PFSK-1 (cell line): ENCODE measurements at regions not wholly inside any gene's neighbourhood (a gene's known extent, or its start where the extent isn't known, plus 50 kb on each side); places are given as distances from the start of the nearest gene placed in this dataset.

Experiments
- POLR2AphosphoS5 ChIP-seq: IDR thresholded peaks from 2 replicates; pipeline ENCODE4 v1.6.1; 2012; ENCODE audit warnings: low read depth, mild to moderate bottlenecking, control low read depth, low read length, moderate library complexity
- SIN3A ChIP-seq: IDR thresholded peaks from 2 replicates; pipeline ENCODE4 v1.6.1; 2012; ENCODE audit warnings: mild to moderate bottlenecking, low read length, moderate library complexity, borderline replicate concordance; ENCODE audit not compliant: insufficient read depth
- TAF1 ChIP-seq: IDR thresholded peaks from 2 replicates; pipeline ENCODE4 v1.6.1; 2012; ENCODE audit warnings: low read length, control low read depth, borderline replicate concordance; ENCODE audit not compliant: insufficient read depth
- TF ChIP-seq, protein P1 (sequence below), 2 experiments: IDR thresholded peaks; 2 replicates each; pipeline versions ENCODE4 v1.6.1 to v1.8.0; 2011 to 2012; ENCODE audit warnings: low read depth in 2 of 2, low read length in 2 of 2, control low read depth in 1 of 2, inconsistent platforms in 1 of 2, mild to moderate bottlenecking in 1 of 2, moderate library complexity in 1 of 2; ENCODE audit not compliant: insufficient read depth in 1 of 2

DNA sequence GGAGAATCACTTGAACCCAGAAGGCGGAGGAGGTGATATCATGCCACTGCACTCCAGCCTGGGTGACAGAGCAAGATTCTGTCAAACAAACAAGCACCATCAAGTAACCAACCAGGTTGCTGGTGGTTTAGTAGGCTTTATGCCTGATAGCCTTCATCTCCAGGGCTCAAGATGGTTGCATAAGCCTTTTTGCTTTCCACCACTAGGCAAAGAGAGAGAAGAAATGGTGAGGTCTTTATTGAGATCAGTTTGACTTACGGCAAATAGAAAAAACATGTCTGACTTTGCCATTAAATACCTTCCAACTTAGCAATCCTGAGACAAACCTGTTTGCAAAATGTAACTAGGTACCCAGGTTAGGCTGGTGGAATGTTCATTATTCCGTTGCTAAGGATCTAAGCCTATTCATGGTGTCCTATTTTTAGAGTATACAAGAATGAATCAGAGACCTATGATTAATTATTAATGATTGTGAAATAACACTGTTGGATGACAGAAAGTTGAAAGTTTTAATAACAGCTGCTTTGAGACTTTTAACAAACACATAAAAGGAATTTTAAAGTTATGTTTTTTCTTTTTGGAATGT, 53.5 kb upstream of the SLC38A11 start:
- TF ChIP-seq, protein P1, sequence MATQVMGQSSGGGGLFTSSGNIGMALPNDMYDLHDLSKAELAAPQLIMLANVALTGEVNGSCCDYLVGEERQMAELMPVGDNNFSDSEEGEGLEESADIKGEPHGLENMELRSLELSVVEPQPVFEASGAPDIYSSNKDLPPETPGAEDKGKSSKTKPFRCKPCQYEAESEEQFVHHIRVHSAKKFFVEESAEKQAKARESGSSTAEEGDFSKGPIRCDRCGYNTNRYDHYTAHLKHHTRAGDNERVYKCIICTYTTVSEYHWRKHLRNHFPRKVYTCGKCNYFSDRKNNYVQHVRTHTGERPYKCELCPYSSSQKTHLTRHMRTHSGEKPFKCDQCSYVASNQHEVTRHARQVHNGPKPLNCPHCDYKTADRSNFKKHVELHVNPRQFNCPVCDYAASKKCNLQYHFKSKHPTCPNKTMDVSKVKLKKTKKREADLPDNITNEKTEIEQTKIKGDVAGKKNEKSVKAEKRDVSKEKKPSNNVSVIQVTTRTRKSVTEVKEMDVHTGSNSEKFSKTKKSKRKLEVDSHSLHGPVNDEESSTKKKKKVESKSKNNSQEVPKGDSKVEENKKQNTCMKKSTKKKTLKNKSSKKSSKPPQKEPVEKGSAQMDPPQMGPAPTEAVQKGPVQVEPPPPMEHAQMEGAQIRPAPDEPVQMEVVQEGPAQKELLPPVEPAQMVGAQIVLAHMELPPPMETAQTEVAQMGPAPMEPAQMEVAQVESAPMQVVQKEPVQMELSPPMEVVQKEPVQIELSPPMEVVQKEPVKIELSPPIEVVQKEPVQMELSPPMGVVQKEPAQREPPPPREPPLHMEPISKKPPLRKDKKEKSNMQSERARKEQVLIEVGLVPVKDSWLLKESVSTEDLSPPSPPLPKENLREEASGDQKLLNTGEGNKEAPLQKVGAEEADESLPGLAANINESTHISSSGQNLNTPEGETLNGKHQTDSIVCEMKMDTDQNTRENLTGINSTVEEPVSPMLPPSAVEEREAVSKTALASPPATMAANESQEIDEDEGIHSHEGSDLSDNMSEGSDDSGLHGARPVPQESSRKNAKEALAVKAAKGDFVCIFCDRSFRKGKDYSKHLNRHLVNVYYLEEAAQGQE (IDR thresholded peaks at IDR 0.05; ENCODE audit: insufficient read depth in 1 of 2, low read depth in 2 of 2, low read length in 2 of 2), result no peak
- no peak for TF ChIP-seq POLR2AphosphoS5
- TF ChIP-seq TAF1, result no peak
- TF ChIP-seq SIN3A, result no peak
